ENCODE measurements at regions not wholly inside any gene's neighbourhood (a gene's known extent, or its start where the extent isn't known, plus 50 kb on each side); places are given as distances from the start of the nearest gene placed in this dataset.
"Not testable (repeated sequence)": the region's sequence is repeated elsewhere in the genome, so short reads cannot be mapped to it uniquely, and the experiment has no call there.

DNA sequence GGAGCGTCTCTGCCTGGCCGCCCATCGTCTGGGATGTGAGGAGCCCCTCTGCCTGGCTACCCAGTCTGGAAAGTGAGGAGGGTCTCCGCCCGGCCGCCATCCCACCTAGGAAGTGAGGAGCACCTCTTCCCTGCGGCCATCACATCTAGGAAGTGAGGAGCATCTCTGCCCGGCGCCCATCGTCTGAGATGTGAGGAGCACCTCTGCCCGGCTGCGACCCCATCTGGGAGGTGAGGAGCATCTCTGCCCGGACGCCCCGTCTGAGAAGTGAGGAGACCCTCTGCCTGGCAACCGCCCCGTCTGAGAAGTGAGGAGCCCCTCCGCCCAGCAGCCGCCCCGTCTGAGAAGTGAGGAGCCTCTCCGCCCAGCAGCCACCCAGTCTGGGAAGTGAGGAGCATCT lies 84.5 kb downstream of the IDS start:
- not testable (repeated sequence) for DNase-seq (ENCODE audit: low read depth in 2 of 2)

DNA sequence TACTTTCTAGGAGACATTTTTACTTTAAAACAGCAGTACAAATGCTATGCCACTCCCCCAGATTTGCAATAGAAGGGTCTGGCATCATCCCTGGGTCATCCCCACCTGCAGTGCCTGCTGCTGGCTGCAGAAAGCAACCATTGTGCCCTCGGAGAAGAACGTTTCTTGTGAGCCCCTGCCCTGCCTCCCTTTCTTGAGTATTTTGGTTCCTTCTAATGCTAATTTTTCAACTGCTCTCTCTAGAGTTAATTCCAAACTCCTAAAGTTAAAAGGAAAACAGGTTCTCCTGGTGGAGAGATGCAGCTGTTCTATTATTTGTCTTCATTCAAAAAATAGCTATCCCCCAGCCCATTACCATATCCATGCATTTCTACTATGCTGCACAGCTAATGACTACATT lies 107.1 kb downstream of the IDS start:
- no peak for DNase-seq (ENCODE audit: low read depth in 2 of 2)

DNA sequence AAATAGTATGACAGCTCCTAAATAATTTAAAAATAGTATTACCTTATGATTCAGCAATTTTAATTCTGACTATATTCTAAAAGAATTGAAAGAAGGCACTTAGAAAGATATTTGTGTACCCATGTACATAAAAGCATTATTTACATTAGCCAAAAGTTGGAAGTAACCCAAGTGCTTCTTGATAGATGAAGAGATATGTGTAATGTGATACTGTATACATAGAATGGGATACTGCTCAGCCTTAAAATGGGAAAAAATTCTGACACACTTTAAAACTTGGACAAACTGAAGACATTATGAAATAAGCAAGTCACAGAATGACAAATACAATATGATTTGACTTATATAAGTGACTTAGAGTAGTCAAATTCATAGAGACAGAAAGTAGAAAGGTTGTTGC lies 112.2 kb downstream of the IDS start:
- no peak for DNase-seq (ENCODE audit: low read depth in 2 of 2)

DNA sequence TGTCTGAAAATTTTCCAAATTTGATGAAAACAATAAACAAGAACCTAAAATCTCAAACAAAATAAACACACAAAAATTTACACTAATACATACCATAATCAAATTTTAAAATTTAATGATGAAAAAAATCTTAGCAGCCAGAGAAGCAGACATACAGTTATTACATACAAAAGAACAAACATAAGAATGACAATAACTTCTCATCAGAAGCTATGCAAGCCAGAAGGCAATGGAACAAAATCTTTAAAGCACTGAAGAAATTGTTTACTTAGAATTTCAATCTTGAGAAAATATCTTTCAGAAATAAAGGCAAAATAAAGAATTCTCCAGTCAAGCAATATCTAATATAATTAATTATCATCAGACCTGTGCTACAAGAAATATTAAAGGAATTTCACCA lies 121.3 kb downstream of the IDS start:
- no peak for DNase-seq (ENCODE audit: low read depth in 2 of 2)

DNA sequence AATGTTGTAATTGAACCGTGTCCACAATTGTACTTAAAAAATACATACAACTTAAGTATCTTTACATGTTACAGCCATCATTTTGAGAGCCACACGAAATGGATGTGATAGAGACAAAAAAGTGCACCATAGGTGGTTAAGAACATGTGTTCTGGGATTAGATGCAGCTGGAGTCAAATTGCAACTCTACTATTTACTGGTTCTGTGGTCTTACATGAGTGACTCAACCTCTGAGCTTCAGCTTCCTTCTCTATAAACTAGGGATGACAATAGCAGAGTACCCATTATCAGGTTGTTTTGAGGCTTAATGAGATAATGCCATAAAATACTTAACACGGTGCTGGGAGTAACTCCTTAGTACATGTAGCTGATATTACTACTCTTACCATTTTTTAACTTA lies 130.4 kb downstream of the IDS start:
- DNase-seq (ENCODE audit: low read depth in 2 of 2): no peak

DNA sequence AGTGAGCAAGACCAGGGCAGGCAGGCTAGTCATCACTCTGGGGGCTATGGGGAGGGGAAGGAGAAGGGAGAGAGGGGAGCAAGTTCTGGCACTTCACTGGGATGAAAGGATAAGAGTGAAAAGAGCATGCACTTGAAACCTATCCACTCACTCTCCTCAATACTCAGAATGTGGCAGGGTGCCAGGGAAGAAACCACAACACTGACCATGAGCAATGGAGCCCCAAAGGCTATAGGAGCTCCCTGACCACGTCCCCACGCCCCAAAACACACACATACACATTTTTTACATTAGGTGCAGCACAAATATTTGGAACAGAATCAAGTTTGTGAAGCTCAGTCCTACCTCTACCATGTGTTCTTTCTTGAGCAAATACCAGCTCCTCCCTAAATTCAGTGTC lies 132.2 kb downstream of the IDS start:
- no peak for DNase-seq (ENCODE audit: low read depth in 2 of 2)

DNA sequence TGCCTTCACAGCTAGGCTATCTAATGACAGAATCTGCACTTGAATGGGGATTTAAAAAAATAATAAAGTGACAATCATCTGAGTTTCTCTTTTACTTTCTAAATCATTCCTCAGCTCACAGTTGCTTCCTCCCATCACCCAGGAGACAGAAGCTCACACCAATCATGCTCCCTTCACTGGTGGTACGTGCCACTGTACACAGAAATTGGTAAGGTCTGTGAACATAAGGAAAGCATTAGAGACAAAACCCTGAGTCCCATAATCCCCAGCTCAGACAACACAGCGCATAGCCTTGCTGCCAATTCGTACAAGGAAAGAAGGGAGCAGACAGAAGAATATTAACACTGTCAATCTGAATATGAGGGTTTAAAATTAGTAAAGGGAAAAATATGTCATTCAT lies 133.1 kb downstream of the IDS start:
- no peak for DNase-seq (ENCODE audit: low read depth in 2 of 2)

DNA sequence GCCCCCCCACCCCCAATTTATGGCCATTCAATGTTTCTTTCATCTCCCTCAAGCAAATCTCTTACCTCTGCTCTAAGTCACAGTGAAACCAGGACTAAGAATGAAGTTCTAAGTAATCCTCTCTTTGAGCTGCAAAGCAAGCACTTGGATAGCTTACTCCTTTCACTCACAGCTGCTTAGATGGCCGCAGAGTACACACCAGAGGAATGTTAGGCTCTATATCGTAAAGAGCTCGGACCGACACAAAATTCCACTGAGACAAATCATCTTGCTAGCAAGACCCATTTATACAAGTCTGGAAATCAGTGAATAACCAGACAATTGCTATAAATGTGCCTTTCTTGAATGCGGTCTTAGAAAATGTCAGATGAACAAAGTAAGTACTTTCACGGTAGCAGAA lies 135.0 kb downstream of the IDS start:
- no peak for DNase-seq (ENCODE audit: low read depth in 2 of 2)

DNA sequence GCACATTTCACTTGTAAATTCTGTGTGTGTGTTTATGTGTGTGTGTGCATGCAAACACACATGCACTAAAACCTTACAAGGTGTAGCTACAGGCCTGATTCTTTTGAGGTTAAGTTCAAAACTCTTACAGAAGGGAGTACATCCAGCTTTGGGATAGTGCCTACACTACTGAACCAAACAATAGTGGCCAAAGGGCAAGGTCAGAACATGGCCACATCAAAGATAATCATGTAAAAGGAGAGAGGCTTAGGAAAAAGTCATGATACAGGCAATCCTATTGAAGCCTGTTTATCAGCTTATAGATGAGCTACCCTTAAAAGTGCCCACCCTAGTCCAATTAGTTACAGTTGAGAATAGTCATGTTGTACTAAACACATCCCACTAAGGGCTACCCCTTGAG lies 139.6 kb downstream of the IDS start:
- no peak for DNase-seq (ENCODE audit: low read depth in 2 of 2)

DNA sequence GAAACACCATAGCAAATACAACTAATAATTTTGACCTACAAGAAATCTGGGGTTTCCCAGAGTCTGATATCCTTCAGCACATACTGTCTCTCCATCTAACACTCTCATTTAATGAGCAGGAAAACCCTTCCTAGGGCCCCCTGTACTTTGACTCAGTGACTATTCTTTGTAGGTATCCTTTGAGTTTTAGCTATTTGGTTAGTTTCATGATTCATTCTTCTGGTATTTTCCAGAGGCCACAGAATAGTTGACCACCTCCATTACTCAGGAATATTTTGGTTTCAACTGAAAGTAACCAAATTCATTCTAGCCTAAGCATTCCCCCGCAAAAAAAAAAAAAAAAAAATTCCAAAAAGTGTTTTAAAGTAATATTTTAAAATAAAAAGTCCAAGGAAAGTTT lies 140.0 kb downstream of the IDS start:
- DNase-seq (ENCODE audit: low read depth in 2 of 2): no peak

DNA sequence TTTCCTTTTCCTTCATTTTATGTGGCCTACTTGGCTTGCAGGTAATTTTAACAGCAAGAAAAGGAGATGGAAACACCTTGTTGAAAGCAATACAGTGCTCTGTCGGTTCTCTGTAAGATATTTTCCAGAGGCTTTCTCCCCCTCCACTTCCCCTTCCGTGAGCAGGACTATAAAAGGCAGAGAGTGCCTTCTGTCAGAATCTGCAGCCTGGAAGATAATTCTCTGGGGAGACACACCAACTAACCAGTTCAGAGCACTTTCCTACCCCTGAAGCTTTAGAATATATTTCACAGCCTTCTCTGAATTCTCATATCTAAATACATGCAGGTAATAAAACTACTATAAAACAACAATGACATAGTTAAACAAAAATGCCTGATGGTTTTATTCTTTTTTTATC lies 141.1 kb downstream of the IDS start:
- DNase-seq (ENCODE audit: low read depth in 2 of 2): no peak

DNA sequence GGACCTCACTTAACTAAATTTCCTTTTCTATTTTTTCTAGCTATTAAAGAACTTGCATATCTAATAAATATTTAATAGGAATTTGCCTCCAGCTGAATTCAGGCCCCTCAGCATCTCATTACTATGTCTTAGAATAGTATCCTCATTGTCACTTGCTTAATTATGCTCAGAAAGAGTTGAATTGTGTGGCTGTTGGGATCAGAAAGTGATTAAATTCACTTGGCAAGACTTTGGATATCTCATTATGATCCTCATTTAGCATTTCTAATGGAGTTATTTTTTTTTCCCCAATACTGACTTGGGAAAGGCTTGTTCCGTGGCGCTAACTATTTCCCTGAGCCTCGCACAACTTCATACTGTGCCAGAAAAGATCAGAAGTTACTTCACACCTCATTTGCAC lies 158.8 kb downstream of the IDS start:
- no peak for DNase-seq (ENCODE audit: low read depth in 2 of 2)

DNA sequence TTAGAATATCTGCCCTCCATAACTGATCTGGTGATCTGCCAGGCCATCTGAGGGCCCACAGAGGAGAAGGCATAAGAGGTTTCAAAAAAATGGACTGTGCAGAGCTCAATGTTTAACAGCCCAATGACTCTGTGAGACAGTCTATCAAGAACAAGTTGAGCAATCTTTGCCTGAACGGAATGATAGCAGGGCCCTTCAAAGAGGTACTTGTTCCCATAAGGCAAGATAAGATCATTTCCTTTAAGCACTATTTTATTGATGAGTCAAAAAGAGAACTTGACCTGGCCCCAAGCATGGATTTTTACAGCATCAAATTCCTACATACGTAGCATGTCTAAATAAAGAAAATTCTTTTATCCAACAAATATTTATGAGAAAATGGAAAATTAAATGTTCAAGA lies 182.8 kb downstream of the IDS start:
- DNase-seq (ENCODE audit: low read depth in 2 of 2): no peak

DNA sequence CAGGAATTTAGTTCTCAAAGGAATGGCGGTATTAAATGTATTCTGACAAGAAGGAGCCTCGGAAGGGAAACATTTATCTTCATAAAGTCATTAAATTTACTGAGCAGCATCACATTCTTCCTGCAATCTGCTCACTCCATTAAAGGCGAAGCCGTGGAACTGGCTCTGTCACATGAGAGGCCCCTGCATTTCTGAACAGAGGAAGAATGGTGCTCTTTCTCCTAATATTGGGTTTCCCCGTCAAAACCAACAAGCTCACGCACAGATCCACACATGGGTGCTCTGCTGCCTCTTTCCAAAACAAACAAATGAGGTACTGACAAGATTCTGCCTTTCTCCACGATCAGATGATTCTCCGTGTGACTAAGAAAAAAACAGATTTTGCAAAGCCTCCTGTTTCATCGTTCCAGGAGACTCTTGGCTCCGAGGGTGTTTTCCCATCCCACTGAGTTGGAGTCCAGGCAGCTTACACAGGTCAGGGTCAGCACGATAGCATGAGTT lies 191.2 kb downstream of the IDS start:
- no peak for DNase-seq (ENCODE audit: low read depth in 2 of 2)

DNA sequence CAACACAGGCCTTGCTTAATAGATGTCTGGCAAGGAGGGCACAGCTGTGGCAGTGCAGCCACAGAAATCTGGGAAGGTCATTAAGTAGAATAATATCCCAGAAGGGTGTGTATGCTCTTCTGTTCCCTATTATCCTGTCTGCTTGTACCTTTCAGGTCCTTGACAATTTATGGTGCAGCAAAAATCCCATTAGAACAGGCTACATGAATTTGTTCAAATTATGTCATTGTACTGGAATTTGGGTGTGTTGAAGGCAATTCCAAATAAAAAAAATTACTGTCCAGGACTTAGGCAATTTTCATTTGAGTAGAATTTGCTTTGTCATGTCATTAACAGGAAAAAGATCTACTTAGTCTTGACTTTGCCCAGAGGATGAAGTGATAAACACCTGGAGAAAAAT lies 192.1 kb downstream of the IDS start:
- DNase-seq (ENCODE audit: low read depth in 2 of 2): no peak

DNA sequence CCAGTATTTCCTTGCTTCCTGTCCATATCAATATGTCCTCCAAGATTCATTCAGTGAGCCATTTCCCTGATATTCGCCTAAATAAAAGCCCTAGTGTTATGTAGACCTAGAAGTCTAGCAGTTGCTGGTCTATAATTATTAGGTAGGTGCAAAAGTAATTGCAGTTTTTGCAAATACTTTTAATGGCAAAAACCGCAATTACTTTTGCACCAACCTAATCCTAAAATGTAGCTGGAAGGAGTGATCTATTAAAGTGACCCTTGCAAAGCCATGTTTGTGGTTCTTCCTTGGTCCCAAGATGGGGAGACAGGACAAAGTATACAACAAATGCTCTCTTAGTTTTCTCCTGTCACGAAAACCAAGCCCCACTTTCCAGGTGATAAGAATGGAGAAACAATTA lies 193.0 kb downstream of the IDS start:
- DNase-seq (ENCODE audit: low read depth in 2 of 2): no peak

DNA sequence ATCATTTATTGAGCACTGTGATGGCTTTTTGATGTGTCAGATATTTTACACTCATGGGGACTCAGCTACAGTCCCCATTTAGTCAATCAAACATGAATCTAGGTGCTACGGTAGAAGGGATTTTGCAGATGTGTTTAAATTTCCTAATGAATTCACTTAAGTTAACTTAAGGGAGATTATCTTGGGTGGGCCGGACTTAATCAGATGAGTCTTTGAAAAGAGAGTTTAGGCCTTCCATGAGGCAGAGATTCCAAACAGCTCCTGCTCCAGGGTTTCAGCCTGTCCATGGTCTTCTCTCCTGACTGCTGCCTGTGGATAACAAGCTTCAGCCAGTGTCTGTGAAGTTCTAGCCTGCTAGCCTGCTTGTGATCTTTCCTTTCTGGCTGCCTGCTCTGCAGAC lies 202.4 kb downstream of the IDS start:
- DNase-seq (ENCODE audit: low read depth in 2 of 2): no peak

DNA sequence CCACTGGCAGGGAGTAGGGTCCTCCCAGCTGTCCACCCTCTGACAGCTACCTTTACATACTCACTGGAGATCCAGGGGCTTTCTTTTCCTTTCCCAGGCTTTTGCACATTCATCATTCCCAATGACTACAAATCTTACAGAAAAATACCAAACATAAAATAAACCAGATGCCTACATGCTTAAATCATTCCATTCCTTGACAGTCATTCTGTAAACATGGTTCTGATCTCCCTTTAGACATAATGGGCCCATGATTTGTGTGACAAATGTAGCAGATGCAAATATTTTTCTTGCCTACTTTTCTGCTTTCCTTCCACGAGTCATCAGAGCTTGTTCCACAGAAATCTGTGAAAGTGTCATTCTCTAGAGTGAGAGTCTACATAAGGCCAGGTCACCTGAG lies 207.0 kb downstream of the IDS start:
- no peak for DNase-seq (ENCODE audit: low read depth in 2 of 2)

DNA sequence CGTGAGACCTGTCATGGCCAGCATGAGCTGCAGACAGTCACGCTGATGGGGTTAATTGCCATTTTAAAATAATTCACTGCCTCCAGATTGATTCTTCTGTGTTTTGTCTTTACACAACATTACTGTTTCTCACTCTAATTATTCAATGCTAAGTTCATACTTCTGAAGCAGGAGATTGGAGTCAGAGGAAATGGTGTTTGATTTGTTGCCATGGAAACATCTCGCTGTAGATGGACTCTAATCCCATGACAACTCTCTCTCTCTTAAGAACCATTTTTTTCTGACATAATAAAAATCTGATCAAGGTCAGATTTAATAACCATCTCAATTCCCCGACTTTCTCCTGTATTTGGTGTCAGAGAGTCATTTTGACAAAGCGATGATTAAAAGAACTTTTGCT lies 209.0 kb downstream of the IDS start:
- DNase-seq (ENCODE audit: low read depth in 2 of 2): no peak

DNA sequence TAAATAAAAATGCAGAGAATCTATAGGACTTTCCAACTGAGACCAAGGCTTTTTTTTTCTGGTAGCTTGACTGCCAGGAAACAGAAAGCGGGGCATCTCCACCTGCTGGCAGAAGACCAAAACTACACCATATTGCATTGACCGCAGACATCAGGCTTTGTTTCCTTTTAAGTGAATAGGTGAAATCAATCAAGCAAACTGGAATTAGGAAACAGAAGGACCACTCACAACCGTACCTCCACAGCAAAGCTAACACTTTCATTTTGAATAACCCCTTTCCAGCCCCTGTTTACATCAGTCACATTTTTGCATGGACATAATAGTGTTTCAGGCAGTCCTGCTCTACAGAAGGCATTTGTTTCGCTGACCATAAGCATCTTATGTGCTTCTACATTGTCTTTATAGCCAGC lies 218.2 kb downstream of the IDS start:
- DNase-seq (ENCODE audit: low read depth in 2 of 2): peak; percentile 11 to 33

DNA sequence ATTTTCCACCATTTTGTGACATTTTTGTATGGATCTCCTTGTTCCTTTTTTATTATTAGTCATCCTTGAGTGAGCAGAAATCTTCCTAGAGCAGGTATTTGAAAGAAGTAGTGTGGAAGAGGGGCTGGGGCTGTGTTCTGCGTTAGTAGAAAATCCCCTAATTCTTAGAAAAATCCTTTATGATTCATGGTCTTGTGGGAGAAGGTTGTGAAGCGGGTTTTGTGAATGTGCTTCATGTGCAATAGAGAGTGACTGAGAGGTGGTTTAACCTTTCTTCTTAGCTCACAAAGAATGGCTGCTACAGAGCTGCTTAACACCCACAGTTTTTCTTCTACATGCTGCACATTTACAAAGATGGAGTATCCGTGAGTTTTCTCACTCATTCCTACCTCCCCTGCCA lies 220.5 kb downstream of the IDS start:
- DNase-seq (ENCODE audit: low read depth in 2 of 2): no peak

DNA sequence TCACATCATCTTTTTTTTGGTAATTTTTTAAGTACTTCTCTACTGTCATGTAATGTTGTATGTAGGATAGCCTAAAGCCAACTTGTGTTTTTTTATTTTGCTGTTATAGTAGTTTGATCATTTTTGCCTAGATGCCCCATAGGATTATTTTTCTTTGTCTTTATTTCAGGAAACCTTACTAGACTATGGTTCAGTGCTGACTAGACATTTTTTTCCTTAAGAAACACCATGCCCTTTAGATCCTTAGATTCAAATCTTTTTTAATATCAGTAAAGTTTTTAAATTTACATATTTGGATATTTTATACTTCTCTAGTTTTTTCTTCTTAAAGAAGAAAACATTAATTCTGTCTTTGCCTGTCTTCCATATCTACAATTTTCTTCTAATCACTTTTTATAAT lies 221.3 kb downstream of the IDS start:
- DNase-seq (ENCODE audit: low read depth in 2 of 2): no peak

DNA sequence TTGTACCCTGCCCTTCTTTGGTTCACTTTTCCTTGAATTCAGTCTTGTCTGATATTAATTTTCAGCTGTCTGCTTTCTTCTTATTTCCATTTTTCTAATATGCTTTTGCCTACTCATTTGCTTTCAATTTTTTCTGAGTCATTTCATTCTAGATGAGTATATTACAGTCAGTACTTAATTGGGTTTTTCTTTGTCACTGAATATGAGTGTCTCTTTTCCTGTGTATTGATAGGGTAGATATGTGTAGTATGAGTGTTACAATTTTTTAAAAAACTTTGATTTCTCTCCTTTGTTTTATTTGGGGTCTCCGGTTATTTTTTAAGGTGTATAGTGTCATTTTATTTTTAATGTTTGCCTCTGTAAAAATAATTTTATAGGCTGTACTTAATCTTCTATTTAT lies 222.2 kb downstream of the IDS start:
- DNase-seq (ENCODE audit: low read depth in 2 of 2): no peak

DNA sequence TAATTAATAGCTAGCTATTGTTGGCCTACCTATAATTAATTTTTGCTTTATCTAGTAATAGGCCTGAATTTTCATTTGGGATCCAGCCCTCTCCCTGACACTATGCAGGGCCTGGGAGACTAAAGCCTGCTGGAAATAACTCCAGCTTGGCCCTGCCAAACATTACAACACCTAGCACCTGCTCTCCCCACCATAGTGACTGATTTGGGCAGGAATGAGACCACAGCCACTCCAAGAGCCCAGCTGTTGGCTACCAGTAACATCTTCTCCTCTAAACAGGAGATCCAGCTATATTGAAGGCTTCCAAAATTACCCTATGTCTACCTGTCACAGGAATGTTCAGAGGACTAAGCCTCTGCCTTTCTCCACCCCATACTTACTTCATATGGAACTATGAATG lies 225.1 kb downstream of the IDS start:
- no peak for DNase-seq (ENCODE audit: low read depth in 2 of 2)

DNA sequence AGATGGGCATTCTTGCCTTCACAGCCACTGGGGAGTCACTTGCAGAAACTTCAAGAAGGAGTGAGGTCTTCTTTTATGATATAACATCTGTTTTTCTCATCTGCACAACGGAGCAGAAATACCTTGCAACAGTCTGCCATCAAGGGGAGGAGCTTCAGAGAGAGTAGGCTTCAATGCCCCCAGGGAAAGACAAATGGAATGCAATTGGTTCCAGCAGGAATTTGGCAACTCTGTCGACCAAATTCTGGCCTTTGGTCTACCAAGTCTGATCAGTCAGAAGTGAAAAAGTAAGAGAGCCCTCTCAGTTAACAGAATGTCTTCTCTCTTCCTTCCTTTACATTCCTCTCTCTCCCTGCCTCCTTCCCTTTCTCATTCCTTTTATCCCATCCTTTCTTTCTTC lies 229.3 kb downstream of the IDS start:
- DNase-seq (ENCODE audit: low read depth in 2 of 2): no peak
